Stimulated activated CD8-positive, alpha-beta memory T cell treated with anti-CD3 and anti-CD28 coated beads, Interleukin-7, amount 100 ng/mL, for 1 hour (primary cell): ENCODE measurements at regions not wholly inside any gene's neighbourhood (a gene's known extent, or its start where the extent isn't known, plus 50 kb on each side); places are given as distances from the start of the nearest gene placed in this dataset.
A peak's percentile ranks its signal among the peaks of the same experiment; 100 is the strongest.

Experiments used
- DNase-seq, 2 donors: peaks; one replicate each; pipeline ENCODE4 v3.0.0-alpha.2; 2020; ENCODE audit warnings: low read depth in 2 of 2

- DNase-seq: peak in 1 of 2 donors; percentile 4
Observed at GRCh38 chr11:135075740-135076139, 663.7 kb upstream of the B3GAT1 start.

GRCh38 chr11:135074397-135074998, 662.5 kb upstream of the B3GAT1 start:
- DNase-seq: no peak

- DNase-seq: no peak
Observed at GRCh38 chr11:135073870-135074269, 661.8 kb upstream of the B3GAT1 start.

GRCh38 chr11:135073381-135073780, 661.3 kb upstream of the B3GAT1 start:
- DNase-seq: no peak

GRCh38 chr11:135069890-135070289, 657.8 kb upstream of the B3GAT1 start:
- no peak for DNase-seq

GRCh38 chr11:135069063-135069462, 657.0 kb upstream of the B3GAT1 start:
- DNase-seq: no peak

GRCh38 chr11:135062994-135063393, 651.0 kb upstream of the B3GAT1 start:
- no peak for DNase-seq

- no peak for DNase-seq
Observed at GRCh38 chr11:135061166-135061565, 649.1 kb upstream of the B3GAT1 start.

- DNase-seq: no peak
Observed at GRCh38 chr11:135046986-135047385, 634.9 kb upstream of the B3GAT1 start.

GRCh38 chr11:135046556-135046955, 634.5 kb upstream of the B3GAT1 start:
- no peak for DNase-seq

- DNase-seq: no peak
Observed at GRCh38 chr11:135043434-135043833, 631.4 kb upstream of the B3GAT1 start.

- no peak for DNase-seq
Observed at GRCh38 chr11:135037828-135038227, 625.8 kb upstream of the B3GAT1 start.

- no peak for DNase-seq
Observed at GRCh38 chr11:135036488-135037297, 624.7 kb upstream of the B3GAT1 start.

- no peak for DNase-seq
Observed at GRCh38 chr11:135035282-135035681, 623.2 kb upstream of the B3GAT1 start.

GRCh38 chr11:135033540-135033939, 621.5 kb upstream of the B3GAT1 start:
- no peak for DNase-seq

GRCh38 chr11:135031205-135031989, 619.4 kb upstream of the B3GAT1 start:
- no peak for DNase-seq

GRCh38 chr11:135027461-135027860, 615.4 kb upstream of the B3GAT1 start:
- no peak for DNase-seq

- DNase-seq: no peak
Observed at GRCh38 chr11:135023499-135023898, 611.5 kb upstream of the B3GAT1 start.

GRCh38 chr11:135022454-135022853, 610.4 kb upstream of the B3GAT1 start:
- no peak for DNase-seq

GRCh38 chr11:135019899-135020298, 607.9 kb upstream of the B3GAT1 start:
- DNase-seq: no peak

- no peak for DNase-seq
Observed at GRCh38 chr11:135019343-135019871, 607.4 kb upstream of the B3GAT1 start.

- no peak for DNase-seq
Observed at GRCh38 chr11:135017296-135017695, 605.3 kb upstream of the B3GAT1 start.
